Left ventricle myocardium inferior (tissue), 1 donor: ENCODE measurements at regions not wholly inside any gene's neighbourhood (a gene's known extent, or its start where the extent isn't known, plus 50 kb on each side); places are given as distances from the start of the nearest gene placed in this dataset.

Source experiments
- DNase-seq: peaks from one replicate; pipeline ENCODE4 v3.0.0-alpha.2; 2020
- H3K27ac ChIP-seq: fragments of 200-600 bp; replicated peaks from 2 replicates; pipeline ENCODE4 v1.8.0; 2021
- H3K27me3 ChIP-seq: fragments of 200-600 bp; 2 replicates; pipeline ENCODE4 v1.8.0; 2021; ENCODE audit warnings: low read depth
- H3K36me3 ChIP-seq: fragments of 200-600 bp; 2 replicates; pipeline ENCODE4 v1.8.0; 2021
- H3K4me1 ChIP-seq: fragments of 200-600 bp; 2 replicates; pipeline ENCODE4 v1.8.0; 2021
- H3K4me3 ChIP-seq: fragments of 200-600 bp; 2 replicates; pipeline ENCODE4 v1.8.0; 2021; ENCODE audit warnings: mild to moderate bottlenecking, moderate library complexity
- H3K9me3 ChIP-seq: fragments of 200-600 bp; replicated peaks from 2 replicates; pipeline ENCODE4 v1.8.0; 2021
- CTCF ChIP-seq: fragments of 200-600 bp; IDR thresholded peaks from 2 replicates; pipeline ENCODE4 v1.8.0; 2021; ENCODE audit warnings: antibody characterized with exemption, mild to moderate bottlenecking, borderline replicate concordance
- intact Hi-C: fragments of 100-400 bp; cut with micrococcal nuclease; formaldehyde crosslinking; loops from one replicate; pipeline ENCODE4 v1.11.0; 2022
- donor health status: DM: no; HTN: yes; CAD: no; lungs with severe emphysema.

GRCh38 chr6:82703230-82703629 is 339.6 kb downstream of the TPBG start:
- intact Hi-C loops = no loop called here
- Histone ChIP-seq H3K36me3 (no peaks in the 10 kb centered on the region), H3K4me1 (no peaks in the 10 kb centered on the region), H3K27me3 (no peaks in the 10 kb centered on the region), H3K4me3 (no peak overlapping the region), H3K9me3 (peaks cover 14% of the 10 kb centered on the region), H3K27ac (no peak overlapping the region)
- no peak for TF ChIP-seq CTCF
- DNase-seq = no peak

GRCh38 chr6:82704045-82704444 is 340.4 kb downstream of the TPBG start:
- Histone ChIP-seq H3K27me3 (no peaks in the 10 kb centered on the region), H3K4me3 (no peak overlapping the region), H3K9me3 (peaks cover 21% of the 10 kb centered on the region), H3K27ac (no peak overlapping the region), H3K36me3 (no peaks in the 10 kb centered on the region), H3K4me1 (no peaks in the 10 kb centered on the region)
- no peak for DNase-seq
- intact Hi-C loops = no loop called here
- no peak for TF ChIP-seq CTCF

GRCh38 chr6:82705579-82705978 is 342.0 kb downstream of the TPBG start:
- Histone ChIP-seq H3K4me1 (no peaks in the 10 kb centered on the region), H3K36me3 (no peaks in the 10 kb centered on the region), H3K9me3 (peaks cover 23% of the 10 kb centered on the region), H3K27me3 (no peaks in the 10 kb centered on the region), H3K27ac (no peak overlapping the region), H3K4me3 (no peak overlapping the region)
- intact Hi-C loops = no loop called here
- no peak for TF ChIP-seq CTCF
- no peak for DNase-seq

- Histone ChIP-seq H3K4me1 (peaks cover 8% of the 10 kb centered on the region), H3K4me3 (no peak overlapping the region), H3K36me3 (no peaks in the 10 kb centered on the region), H3K27me3 (no peaks in the 10 kb centered on the region), H3K9me3 (peaks cover 26% of the 10 kb centered on the region), H3K27ac (peak overlapping the region; percentile 32)
- TF ChIP-seq CTCF = no peak
- intact Hi-C loops = no loop called here
- no peak for DNase-seq
Measured at GRCh38 chr6:82711105-82711827, 347.6 kb downstream of the TPBG start.

GRCh38 chr6:82711971-82712370 is 348.4 kb downstream of the TPBG start:
- intact Hi-C loops = no loop called here
- DNase-seq = no peak
- H3K27me3 ChIP-seq = no peaks in the 10 kb centered on the region
- no peaks in the 10 kb centered on the region for H3K36me3 ChIP-seq
- no peak overlapping the region for H3K4me3 ChIP-seq
- H3K9me3 ChIP-seq = peaks cover 24% of the 10 kb centered on the region
- H3K4me1 ChIP-seq = peaks cover 8% of the 10 kb centered on the region
- TF ChIP-seq CTCF = no peak
- peak overlapping the region; percentile 32 for H3K27ac ChIP-seq
